Fibroblast of lung (primary cell): ENCODE measurements at regions not wholly inside any gene's neighbourhood (a gene's known extent, or its start where the extent isn't known, plus 50 kb on each side); places are given as distances from the start of the nearest gene placed in this dataset.

Experiments
- DNase-seq, 2 donors: peaks; one replicate each; pipeline versions ENCODE4 v3.0.0 to v3.0.0-alpha.2; 2010; ENCODE audit warnings: low read depth in 2 of 2
- H2AFZ ChIP-seq: 2 replicates; pipeline ENCODE4 v1.5.1; 2012; ENCODE audit warnings: low read length, control low read depth, inconsistent platforms
- H3K27ac ChIP-seq: 2 replicates; pipeline ENCODE4 v1.5.1; 2011; ENCODE audit warnings: low read length, control low read depth; ENCODE audit not compliant: insufficient read depth
- H3K27me3 ChIP-seq: 2 replicates; pipeline ENCODE4 v1.5.1; 2011; ENCODE audit warnings: mild to moderate bottlenecking, low read length; ENCODE audit not compliant: control insufficient read depth, insufficient read depth
- H3K36me3 ChIP-seq: 2 replicates; pipeline ENCODE4 v1.5.1; 2011; ENCODE audit warnings: low read length; ENCODE audit not compliant: control insufficient read depth, insufficient read depth
- H3K4me1 ChIP-seq: 2 replicates; pipeline ENCODE4 v1.5.1; 2011; ENCODE audit warnings: low read length; ENCODE audit not compliant: control insufficient read depth, insufficient read depth; ENCODE audit errors: extremely low read depth
- H3K4me2 ChIP-seq: 2 replicates; pipeline ENCODE4 v1.5.1; 2011; ENCODE audit warnings: low read length, control low read depth; ENCODE audit not compliant: insufficient read depth; ENCODE audit errors: extremely low read depth
- H3K4me3 ChIP-seq, 4 experiments: fragments of 200-600 bp in 1 of 4; sonication (generic) in 1 of 4; replicated peaks in 1 of 4; 2 replicates each; pipeline ENCODE4 v1.5.1; 2011 to 2016; ENCODE audit warnings: low read length in 4 of 4, low read depth in 3 of 4, mild to moderate bottlenecking in 3 of 4, control low read depth in 2 of 4, inconsistent platforms in 1 of 4, mixed read lengths in 1 of 4; ENCODE audit not compliant: insufficient read depth in 1 of 4; ENCODE audit errors: control extremely low read depth in 1 of 4
- H3K79me2 ChIP-seq: 2 replicates; pipeline ENCODE4 v1.5.1; 2012; ENCODE audit warnings: mild to moderate bottlenecking, low read length, inconsistent platforms; ENCODE audit not compliant: control insufficient read depth, insufficient read depth
- H3K9ac ChIP-seq: 2 replicates; pipeline ENCODE4 v1.5.1; 2011; ENCODE audit warnings: mild to moderate bottlenecking, low read length, control low read depth; ENCODE audit not compliant: insufficient read depth
- H3K9me3 ChIP-seq: 2 replicates; pipeline ENCODE4 v1.5.1; 2012; ENCODE audit warnings: low read depth, low read length; ENCODE audit not compliant: control insufficient read depth, insufficient read depth
- H4K20me1 ChIP-seq: 2 replicates; pipeline ENCODE4 v1.5.1; 2011; ENCODE audit warnings: low read length; ENCODE audit not compliant: control insufficient read depth, insufficient read depth; ENCODE audit errors: extremely low read depth
- EZH2 ChIP-seq: IDR thresholded peaks from 2 replicates; pipeline ENCODE4 v1.5.1; 2012; ENCODE audit warnings: low read length, control low read depth, mild to moderate bottlenecking; ENCODE audit errors: missing control alignments
- TF ChIP-seq, protein P1 (sequence below), 2 donors: IDR thresholded peaks in 1 of 2; conservative IDR thresholded peaks in 1 of 2; 1 replicate in 1 of 2; 2 replicates in 1 of 2; pipeline ENCODE4 v1.5.1; 2011 to 2012; ENCODE audit warnings: low read length in 2 of 2, control low read depth in 1 of 2, inconsistent platforms in 1 of 2, low read depth in 1 of 2, mild to moderate bottlenecking in 1 of 2

DNA sequence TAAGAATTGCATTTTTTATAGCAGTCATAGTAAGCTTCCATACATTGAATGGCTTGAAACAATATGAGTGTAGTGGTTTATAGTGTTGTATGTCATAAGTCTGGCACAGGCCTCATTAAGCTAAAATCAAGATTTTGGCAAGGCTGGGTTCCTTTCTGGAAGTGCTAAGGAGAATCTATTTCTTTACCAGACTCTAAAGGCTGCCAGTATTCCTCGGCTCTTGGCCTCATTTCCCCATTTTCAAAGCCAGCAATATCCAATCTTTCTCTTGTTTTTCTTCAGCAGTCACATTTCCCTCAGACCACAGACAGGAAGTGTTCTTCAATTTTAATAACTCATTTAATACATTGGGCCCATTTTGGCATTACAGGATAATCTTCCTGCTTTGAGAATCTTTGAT, 1155.5 kb upstream of the PABPC4L start:
- Histone ChIP-seq H3K36me3 (no peaks in the 10 kb centered on the region), H4K20me1 (no peaks in the 10 kb centered on the region), H3K27me3 (no peaks in the 10 kb centered on the region), H3K27ac (no peak overlapping the region), H3K79me2 (no peaks in the 10 kb centered on the region), H3K4me3 (no peak overlapping the region), H3K4me2 (no peak overlapping the region), H3K9ac (no peak overlapping the region), H3K4me1 (no peaks in the 10 kb centered on the region), H2AFZ (peak overlapping the region; percentile 49), H3K9me3 (no peaks in the 10 kb centered on the region)
- TF ChIP-seq, protein P1, sequence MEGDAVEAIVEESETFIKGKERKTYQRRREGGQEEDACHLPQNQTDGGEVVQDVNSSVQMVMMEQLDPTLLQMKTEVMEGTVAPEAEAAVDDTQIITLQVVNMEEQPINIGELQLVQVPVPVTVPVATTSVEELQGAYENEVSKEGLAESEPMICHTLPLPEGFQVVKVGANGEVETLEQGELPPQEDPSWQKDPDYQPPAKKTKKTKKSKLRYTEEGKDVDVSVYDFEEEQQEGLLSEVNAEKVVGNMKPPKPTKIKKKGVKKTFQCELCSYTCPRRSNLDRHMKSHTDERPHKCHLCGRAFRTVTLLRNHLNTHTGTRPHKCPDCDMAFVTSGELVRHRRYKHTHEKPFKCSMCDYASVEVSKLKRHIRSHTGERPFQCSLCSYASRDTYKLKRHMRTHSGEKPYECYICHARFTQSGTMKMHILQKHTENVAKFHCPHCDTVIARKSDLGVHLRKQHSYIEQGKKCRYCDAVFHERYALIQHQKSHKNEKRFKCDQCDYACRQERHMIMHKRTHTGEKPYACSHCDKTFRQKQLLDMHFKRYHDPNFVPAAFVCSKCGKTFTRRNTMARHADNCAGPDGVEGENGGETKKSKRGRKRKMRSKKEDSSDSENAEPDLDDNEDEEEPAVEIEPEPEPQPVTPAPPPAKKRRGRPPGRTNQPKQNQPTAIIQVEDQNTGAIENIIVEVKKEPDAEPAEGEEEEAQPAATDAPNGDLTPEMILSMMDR (conservative IDR thresholded peaks at IDR 0.05 in 1 of 2, IDR thresholded peaks at IDR 0.05 in 1 of 2; ENCODE audit: low read depth in 1 of 2, low read length in 2 of 2) = no peak
- TF ChIP-seq EZH2 = no peak
- DNase-seq = no peak

GRCh38 chr4:135354876-135355275, 1153.3 kb upstream of the PABPC4L start:
- H3K4me2 ChIP-seq = no peak overlapping the region
- H3K36me3 ChIP-seq = no peaks in the 10 kb centered on the region
- TF ChIP-seq EZH2 = no peak
- TF ChIP-seq, protein P1 (conservative IDR thresholded peaks at IDR 0.05 in 1 of 2, IDR thresholded peaks at IDR 0.05 in 1 of 2; ENCODE audit: low read depth in 1 of 2, low read length in 2 of 2) = no peak
- no peak overlapping the region for H3K27ac ChIP-seq
- H2AFZ ChIP-seq = no peak overlapping the region
- H3K27me3 ChIP-seq = no peaks in the 10 kb centered on the region
- no peak overlapping the region for H3K9ac ChIP-seq
- H3K9me3 ChIP-seq = no peaks in the 10 kb centered on the region
- no peaks in the 10 kb centered on the region for H3K79me2 ChIP-seq
- DNase-seq = peak; percentile 1 to 63
- H3K4me3 ChIP-seq = no peak overlapping the region
- H3K4me1 ChIP-seq = no peaks in the 10 kb centered on the region
- H4K20me1 ChIP-seq = no peaks in the 10 kb centered on the region

DNA sequence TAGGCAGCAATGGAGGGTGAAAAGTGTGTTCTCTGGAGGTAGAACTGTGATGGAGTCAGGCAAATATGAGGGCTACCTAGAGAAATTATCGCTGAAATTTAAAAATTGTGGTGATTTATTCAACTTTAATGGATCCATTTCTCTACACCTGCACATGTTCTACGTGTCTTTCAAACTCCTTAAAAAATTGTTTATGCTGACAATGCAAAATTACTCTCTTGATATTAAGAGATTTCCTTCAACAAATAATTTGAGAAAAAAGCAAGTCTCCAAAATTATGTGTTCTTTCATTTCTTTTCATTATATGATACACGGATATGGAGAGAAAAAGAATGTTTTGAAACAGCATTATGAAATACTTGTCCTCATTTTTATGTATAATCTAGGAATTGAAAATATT, 1151.4 kb upstream of the PABPC4L start:
- Histone ChIP-seq H3K4me3 (no peak overlapping the region), H3K4me2 (no peak overlapping the region), H3K36me3 (no peaks in the 10 kb centered on the region), H3K9me3 (no peaks in the 10 kb centered on the region), H2AFZ (no peak overlapping the region), H3K4me1 (no peaks in the 10 kb centered on the region), H3K27ac (no peak overlapping the region), H3K9ac (no peak overlapping the region), H4K20me1 (no peaks in the 10 kb centered on the region), H3K79me2 (no peaks in the 10 kb centered on the region), H3K27me3 (no peaks in the 10 kb centered on the region)
- no peak for TF ChIP-seq EZH2
- TF ChIP-seq, protein P1 (conservative IDR thresholded peaks at IDR 0.05 in 1 of 2, IDR thresholded peaks at IDR 0.05 in 1 of 2; ENCODE audit: low read depth in 1 of 2, low read length in 2 of 2) = no peak
- no peak for DNase-seq
